Colonic mucosa (tissue), 4 donors: ENCODE measurements at regions not wholly inside any gene's neighbourhood (a gene's known extent, or its start where the extent isn't known, plus 50 kb on each side); places are given as distances from the start of the nearest gene placed in this dataset.

Experiments
- DNase-seq: peaks from one replicate; pipeline ENCODE4 v3.0.0-alpha.2; 2020
- H3K27ac ChIP-seq: fragments of 200-600 bp; one replicate; pipeline ENCODE4 v1.8.0; 2021
- H3K27me3 ChIP-seq: fragments of 200-600 bp; one replicate; pipeline ENCODE4 v1.8.0; 2021
- H3K36me3 ChIP-seq: fragments of 200-600 bp; one replicate; pipeline ENCODE4 v1.8.0; 2021
- H3K4me1 ChIP-seq: fragments of 200-600 bp; one replicate; pipeline ENCODE4 v1.8.0; 2021; ENCODE audit warnings: mild to moderate bottlenecking
- H3K4me3 ChIP-seq: fragments of 200-600 bp; one replicate; pipeline ENCODE4 v1.8.0; 2021
- H3K9ac ChIP-seq, 2 donors: one replicate each; pipeline ENCODE4 v1.7.0; 2013; ENCODE audit warnings: control low read depth in 2 of 2, low read depth in 2 of 2, low read length in 2 of 2
- H3K9me3 ChIP-seq: fragments of 200-600 bp; one replicate; pipeline ENCODE4 v1.8.0; 2021
- intact Hi-C: fragments of 100-400 bp; cut with DNase I; formaldehyde crosslinking; loops from one replicate; pipeline ENCODE4 v1.14.1; 2022
- TF ChIP-seq, protein P1 (sequence below): fragments of 200-600 bp; IDR thresholded peaks from one replicate; pipeline ENCODE4 v1.8.0; 2022; ENCODE audit warnings: antibody characterized with exemption, mild to moderate bottlenecking
- donor health status: healthy.
- donor health status: DM: no; HTN: no; CAD: no.
- donor health status: DM: no; HTN: no; CAD: no.

DNA sequence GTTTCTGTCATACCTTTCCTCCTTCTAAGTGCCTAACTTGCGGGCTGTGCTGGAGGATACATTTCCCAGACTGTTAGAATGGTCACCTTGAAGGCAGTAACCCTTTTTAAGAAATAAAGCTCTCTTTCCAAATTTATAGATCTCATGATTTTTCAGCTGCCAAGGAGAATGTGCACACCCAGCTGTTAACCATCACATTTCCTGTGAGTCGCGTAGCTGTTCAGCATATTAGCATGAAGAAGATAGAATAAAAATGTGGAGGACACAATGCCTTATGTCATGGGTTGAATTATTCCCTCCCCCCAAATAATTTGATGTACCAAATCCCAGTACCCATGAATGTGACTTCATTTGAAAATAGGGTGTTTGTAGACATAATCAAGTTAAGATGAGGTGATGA lies 729.4 kb downstream of the MTRR start:
- Histone ChIP-seq H3K4me3 (no peak overlapping the region), H3K9ac (no peak overlapping the region), H3K4me1 (no peaks in the 10 kb centered on the region), H3K27ac (no peak overlapping the region), H3K9me3 (no peaks in the 10 kb centered on the region), H3K36me3 (no peaks in the 10 kb centered on the region), H3K27me3 (no peaks in the 10 kb centered on the region)
- DNase-seq: no peak
- intact Hi-C loops: no loop called here
- TF ChIP-seq, protein P1, sequence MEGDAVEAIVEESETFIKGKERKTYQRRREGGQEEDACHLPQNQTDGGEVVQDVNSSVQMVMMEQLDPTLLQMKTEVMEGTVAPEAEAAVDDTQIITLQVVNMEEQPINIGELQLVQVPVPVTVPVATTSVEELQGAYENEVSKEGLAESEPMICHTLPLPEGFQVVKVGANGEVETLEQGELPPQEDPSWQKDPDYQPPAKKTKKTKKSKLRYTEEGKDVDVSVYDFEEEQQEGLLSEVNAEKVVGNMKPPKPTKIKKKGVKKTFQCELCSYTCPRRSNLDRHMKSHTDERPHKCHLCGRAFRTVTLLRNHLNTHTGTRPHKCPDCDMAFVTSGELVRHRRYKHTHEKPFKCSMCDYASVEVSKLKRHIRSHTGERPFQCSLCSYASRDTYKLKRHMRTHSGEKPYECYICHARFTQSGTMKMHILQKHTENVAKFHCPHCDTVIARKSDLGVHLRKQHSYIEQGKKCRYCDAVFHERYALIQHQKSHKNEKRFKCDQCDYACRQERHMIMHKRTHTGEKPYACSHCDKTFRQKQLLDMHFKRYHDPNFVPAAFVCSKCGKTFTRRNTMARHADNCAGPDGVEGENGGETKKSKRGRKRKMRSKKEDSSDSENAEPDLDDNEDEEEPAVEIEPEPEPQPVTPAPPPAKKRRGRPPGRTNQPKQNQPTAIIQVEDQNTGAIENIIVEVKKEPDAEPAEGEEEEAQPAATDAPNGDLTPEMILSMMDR: no peak

DNA sequence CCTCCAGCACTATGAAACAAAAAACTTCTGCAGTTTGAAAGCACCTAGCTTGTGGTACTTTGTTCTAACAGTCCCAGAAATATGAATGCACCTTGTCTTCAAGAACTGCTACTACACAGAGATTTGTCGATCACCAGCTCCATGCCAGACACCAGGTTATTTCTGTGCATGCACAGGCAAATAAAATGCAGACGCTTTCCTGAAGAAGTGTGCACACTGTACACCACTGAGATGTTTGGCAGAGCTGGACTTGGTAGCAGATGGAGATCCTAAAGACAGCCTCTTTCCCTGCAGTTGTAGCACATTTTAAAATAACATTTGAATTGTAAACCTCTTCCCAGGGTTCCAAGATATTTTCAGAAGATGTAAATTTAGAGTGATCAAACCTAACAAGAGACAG lies 730.0 kb downstream of the MTRR start:
- Histone ChIP-seq H3K9ac (no peak overlapping the region), H3K4me1 (no peaks in the 10 kb centered on the region), H3K27me3 (no peaks in the 10 kb centered on the region), H3K36me3 (no peaks in the 10 kb centered on the region), H3K4me3 (no peak overlapping the region), H3K27ac (no peak overlapping the region), H3K9me3 (no peaks in the 10 kb centered on the region)
- TF ChIP-seq, protein P1: no peak
- intact Hi-C loops: no loop called here
- no peak for DNase-seq

DNA sequence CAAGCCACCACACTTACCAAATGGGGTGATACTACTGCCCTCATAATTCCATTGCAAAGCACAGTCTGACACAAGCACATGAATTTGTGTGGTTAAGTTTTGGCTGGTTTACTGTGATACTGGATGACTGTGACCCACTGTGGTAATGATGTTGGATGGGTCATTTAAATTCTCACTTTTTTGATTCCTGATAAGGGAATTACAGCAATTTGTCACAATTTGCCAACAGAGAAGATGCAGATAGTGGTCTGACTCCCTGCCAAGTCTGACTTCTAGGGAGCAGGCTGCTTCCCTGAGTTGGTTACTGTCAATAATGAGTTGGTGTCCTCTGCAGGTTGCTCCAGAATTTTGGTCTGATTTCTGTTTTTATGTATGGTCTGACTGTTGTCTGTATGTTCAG lies 731.9 kb downstream of the MTRR start:
- no peaks in the 10 kb centered on the region for H3K4me1 ChIP-seq
- H3K9ac ChIP-seq: no peak overlapping the region
- no peaks in the 10 kb centered on the region for H3K36me3 ChIP-seq
- intact Hi-C loops: no loop called here
- no peaks in the 10 kb centered on the region for H3K27me3 ChIP-seq
- TF ChIP-seq, protein P1: no peak
- DNase-seq: no peak
- H3K27ac ChIP-seq: no peak overlapping the region
- no peak overlapping the region for H3K4me3 ChIP-seq
- no peaks in the 10 kb centered on the region for H3K9me3 ChIP-seq

DNA sequence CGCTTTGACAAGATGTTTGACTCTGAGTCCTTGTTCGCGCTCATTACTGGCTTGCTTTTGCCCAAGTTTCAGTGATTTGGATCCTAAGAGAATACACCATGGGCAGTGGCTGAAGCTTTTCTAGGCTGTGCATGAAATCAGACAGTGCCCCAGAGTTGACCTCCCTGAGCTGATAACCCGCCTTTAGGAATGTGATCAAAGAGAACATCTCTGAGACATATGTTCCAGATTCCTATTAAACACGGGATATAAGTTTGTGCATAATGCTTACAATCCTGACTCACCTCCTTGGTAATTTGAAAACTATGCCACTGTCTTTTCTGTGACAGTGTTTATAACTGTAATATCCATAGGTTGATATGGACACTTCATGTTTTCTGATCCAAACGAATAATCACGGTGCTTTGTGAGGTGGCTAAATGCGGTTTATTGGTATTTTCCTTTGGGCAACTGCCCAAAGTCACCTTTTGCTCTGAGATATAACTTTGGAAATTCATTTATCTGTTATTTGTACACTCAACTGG lies 732.9 kb downstream of the MTRR start:
- Histone ChIP-seq H3K9ac (no peak overlapping the region), H3K4me3 (no peak overlapping the region), H3K9me3 (no peaks in the 10 kb centered on the region), H3K36me3 (no peaks in the 10 kb centered on the region), H3K27ac (no peak overlapping the region), H3K4me1 (no peaks in the 10 kb centered on the region), H3K27me3 (no peaks in the 10 kb centered on the region)
- DNase-seq: no peak
- TF ChIP-seq, protein P1: no peak
- intact Hi-C loops: no loop called here

DNA sequence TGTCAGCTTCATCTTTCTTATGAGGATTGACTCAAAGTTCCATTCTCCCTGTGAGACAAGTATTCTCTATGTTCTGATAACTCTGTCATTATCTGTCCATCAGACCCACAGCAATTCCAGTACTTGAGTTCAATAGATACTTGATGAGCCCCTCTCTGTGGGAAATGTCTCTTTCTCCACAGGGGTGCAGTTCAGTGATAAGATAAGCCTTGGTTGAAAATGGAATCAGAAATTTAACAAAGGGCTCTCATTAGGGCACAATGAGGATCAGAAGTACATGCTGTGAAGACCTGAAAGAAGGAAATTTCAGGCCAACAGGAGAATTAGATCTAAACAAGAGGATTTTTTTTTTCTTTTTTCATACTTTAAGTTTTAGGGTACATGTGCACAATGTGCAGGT lies 737.3 kb downstream of the MTRR start:
- no peaks in the 10 kb centered on the region for H3K9me3 ChIP-seq
- no peak for DNase-seq
- H3K4me3 ChIP-seq: no peak overlapping the region
- TF ChIP-seq, protein P1: no peak
- intact Hi-C loops: no loop called here
- H3K4me1 ChIP-seq: no peaks in the 10 kb centered on the region
- no peak overlapping the region for H3K9ac ChIP-seq
- no peaks in the 10 kb centered on the region for H3K27me3 ChIP-seq
- H3K27ac ChIP-seq: no peak overlapping the region
- no peaks in the 10 kb centered on the region for H3K36me3 ChIP-seq

DNA sequence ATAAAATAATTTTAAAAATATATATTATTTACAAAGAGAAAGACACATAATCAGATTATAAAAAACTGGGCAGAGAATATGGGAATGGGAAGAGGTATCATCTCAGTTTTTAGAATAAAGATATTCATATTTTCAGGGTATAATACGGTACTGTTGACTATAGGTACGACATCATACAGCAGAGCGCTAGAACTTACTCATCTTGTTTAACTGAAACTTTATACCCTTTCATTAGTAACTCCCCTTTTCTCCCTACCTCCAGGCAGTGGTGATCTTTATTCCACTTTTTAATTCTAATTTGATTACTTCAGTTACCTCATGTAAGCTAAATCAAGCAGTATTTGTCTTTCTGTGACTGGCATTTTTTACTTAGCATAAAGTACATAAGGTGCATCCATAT lies 742.1 kb downstream of the MTRR start:
- H3K4me1 ChIP-seq: no peaks in the 10 kb centered on the region
- TF ChIP-seq, protein P1: no peak
- intact Hi-C loops: no loop called here

More for the DNA sequence above, 742.1 kb downstream of the MTRR start:
- H3K4me3 ChIP-seq: no peak overlapping the region
- no peak for DNase-seq
- H3K27ac ChIP-seq: no peak overlapping the region
- H3K27me3 ChIP-seq: no peaks in the 10 kb centered on the region
- no peak overlapping the region for H3K9ac ChIP-seq
- no peaks in the 10 kb centered on the region for H3K9me3 ChIP-seq
- no peaks in the 10 kb centered on the region for H3K36me3 ChIP-seq
